ENCODE measurements at regions not wholly inside any gene's neighbourhood (a gene's known extent, or its start where the extent isn't known, plus 50 kb on each side); places are given as distances from the start of the nearest gene placed in this dataset.

DNA sequence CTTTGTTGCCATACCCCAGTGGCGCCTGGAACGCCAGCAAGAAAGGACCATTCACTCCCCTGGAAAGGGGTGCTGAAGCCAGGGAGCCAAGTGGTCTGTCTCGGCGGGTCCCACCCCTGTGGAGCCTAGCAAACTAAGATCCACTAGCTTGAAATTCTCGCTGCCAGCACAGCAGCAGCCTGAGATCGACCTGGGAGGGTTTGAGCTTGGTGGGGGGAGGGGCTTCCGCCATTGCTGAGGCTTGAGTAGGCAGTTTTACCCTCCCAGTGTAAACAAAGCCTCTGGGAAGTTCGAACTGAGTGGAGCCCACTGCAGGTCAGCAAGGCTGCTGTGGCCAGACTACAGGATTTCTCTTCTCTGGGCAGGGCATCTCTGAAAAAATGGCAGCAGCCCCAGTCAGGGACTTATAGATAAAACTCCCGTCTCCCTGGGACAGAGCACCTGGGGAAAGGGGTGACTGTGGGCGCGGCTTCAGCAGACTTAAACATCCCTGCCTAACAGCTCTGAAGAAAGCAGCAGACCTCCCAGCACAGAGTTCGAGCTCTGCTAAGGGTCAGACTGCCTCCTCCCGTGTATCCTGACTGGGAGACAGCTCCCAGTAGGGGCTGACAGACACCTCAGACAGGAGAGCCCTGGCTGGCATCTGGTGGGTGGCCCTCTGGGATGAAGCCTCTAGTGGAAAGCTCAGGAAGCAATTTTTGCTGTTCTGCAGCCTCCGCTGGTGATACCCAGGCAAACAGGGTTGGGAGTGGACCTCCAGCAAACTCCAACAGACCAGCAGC is 281.1 kb upstream of the SP4 start:
- ChIA-PET RAD21 (ENCODE audit: unreplicated experiment) (no interaction called here), CTCF (no interaction called here), SMC1A (ENCODE audit: uncharacterized antibody, unreplicated experiment) (no interaction called here), POLR2A (no interaction called here)
- Histone ChIP-seq H3K27ac (ENCODE audit: control insufficient read depth, insufficient read depth) (no peak overlapping the region), H3K4me3 (no peak overlapping the region), H3K36me3 (ENCODE audit: control insufficient read depth in 2 of 2, insufficient read depth in 2 of 2, low read length in 1 of 2) (no peaks in the 10 kb centered on the region), H3K9me3 (replicated peaks; ENCODE audit: control insufficient read depth, insufficient read depth, low read length) (no peaks in the 10 kb centered on the region), H3K4me2 (ENCODE audit: control insufficient read depth, insufficient read depth) (no peak overlapping the region), H3K79me2 (ENCODE audit: control insufficient read depth, insufficient read depth, low read length) (no peaks in the 10 kb centered on the region), H2AFZ (ENCODE audit: control insufficient read depth, low read depth, low read length) (no peak overlapping the region), H4K20me1 (ENCODE audit: control insufficient read depth, insufficient read depth) (no peaks in the 10 kb centered on the region), H3K9ac (ENCODE audit: control insufficient read depth, insufficient read depth, low read length) (no peak overlapping the region), H3K4me1 (ENCODE audit: control insufficient read depth, insufficient read depth, low read length) (no peaks in the 10 kb centered on the region), H3K27me3 (replicated peaks in 1 of 2; ENCODE audit: control insufficient read depth in 2 of 2, insufficient read depth in 2 of 2, low read length in 1 of 2) (no peaks in the 10 kb centered on the region; a peak in 2 of 4 replicates)
- in situ Hi-C loops (cut with MboI) (no loop called here), intact Hi-C loops (cut with micrococcal nuclease; ENCODE audit: unreplicated experiment) (no loop called here)
- FAIRE-seq (no peak), DNase-seq (ENCODE audit: low read depth, low spot score) (no peak), ATAC-seq (no peak)
- no TSS peak for BruUV-seq (replicated peaks)
- WGBS (ENCODE audit: insufficient coverage, insufficient replicate concordance, low lambda C conversion rate, missing lambda C conversion rate): 31% methylated on average over 14 of the region's 14 CpGs
- TF ChIP-seq, protein P1, sequence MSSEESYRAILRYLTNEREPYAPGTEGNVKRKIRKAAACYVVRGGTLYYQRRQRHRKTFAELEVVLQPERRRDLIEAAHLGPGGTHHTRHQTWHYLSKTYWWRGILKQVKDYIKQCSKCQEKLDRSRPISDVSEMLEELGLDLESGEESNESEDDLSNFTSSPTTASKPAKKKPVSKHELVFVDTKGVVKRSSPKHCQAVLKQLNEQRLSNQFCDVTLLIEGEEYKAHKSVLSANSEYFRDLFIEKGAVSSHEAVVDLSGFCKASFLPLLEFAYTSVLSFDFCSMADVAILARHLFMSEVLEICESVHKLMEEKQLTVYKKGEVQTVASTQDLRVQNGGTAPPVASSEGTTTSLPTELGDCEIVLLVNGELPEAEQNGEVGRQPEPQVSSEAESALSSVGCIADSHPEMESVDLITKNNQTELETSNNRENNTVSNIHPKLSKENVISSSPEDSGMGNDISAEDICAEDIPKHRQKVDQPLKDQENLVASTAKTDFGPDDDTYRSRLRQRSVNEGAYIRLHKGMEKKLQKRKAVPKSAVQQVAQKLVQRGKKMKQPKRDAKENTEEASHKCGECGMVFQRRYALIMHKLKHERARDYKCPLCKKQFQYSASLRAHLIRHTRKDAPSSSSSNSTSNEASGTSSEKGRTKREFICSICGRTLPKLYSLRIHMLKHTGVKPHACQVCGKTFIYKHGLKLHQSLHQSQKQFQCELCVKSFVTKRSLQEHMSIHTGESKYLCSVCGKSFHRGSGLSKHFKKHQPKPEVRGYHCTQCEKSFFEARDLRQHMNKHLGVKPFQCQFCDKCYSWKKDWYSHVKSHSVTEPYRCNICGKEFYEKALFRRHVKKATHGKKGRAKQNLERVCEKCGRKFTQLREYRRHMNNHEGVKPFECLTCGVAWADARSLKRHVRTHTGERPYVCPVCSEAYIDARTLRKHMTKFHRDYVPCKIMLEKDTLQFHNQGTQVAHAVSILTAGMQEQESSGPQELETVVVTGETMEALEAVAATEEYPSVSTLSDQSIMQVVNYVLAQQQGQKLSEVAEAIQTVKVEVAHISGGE (CRISPR knock-in tag; IDR thresholded peaks at IDR 0.05): no peak
- TF ChIP-seq ATF7 (IDR thresholded peaks at IDR 0.05; ENCODE audit: low read depth): no peak
- TF ChIP-seq RBBP5 (conservative IDR thresholded peaks at IDR 0.05): no peak

DNA sequence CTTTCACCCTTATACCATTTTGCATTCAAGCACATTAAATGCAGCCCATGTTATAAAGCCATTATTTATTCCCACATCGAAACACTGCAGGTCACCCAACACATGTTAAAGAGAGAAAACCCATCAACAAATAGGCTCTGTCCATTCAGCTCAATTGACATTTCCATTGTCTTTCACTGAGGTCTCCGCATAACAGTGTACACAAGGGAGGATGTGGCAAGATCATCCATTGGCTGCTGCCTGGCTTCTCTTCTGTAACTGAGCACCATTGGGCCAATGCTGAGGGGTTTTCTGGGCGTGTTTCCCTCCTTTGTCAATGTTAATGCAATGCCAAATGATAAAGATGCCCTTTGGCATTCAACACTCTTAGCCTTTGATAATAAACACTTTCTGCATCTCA is 278.1 kb upstream of the SP4 start:
- no peak for DNase-seq (ENCODE audit: low read depth, low spot score)
- CTCF ChIA-PET: no interaction called here
- Histone ChIP-seq H3K9me3 (replicated peaks; ENCODE audit: control insufficient read depth, insufficient read depth, low read length) (no peaks in the 10 kb centered on the region), H3K4me2 (ENCODE audit: control insufficient read depth, insufficient read depth) (no peak overlapping the region), H3K9ac (ENCODE audit: control insufficient read depth, insufficient read depth, low read length) (no peak overlapping the region), H3K27me3 (replicated peaks in 1 of 2; ENCODE audit: control insufficient read depth in 2 of 2, insufficient read depth in 2 of 2, low read length in 1 of 2) (no peaks in the 10 kb centered on the region; a peak in 1 of 4 replicates), H3K4me1 (ENCODE audit: control insufficient read depth, insufficient read depth, low read length) (no peaks in the 10 kb centered on the region), H4K20me1 (ENCODE audit: control insufficient read depth, insufficient read depth) (no peaks in the 10 kb centered on the region), H3K27ac (ENCODE audit: control insufficient read depth, insufficient read depth) (no peak overlapping the region), H2AFZ (ENCODE audit: control insufficient read depth, low read depth, low read length) (no peak overlapping the region), H3K4me3 (no peak overlapping the region), H3K79me2 (ENCODE audit: control insufficient read depth, insufficient read depth, low read length) (no peaks in the 10 kb centered on the region), H3K36me3 (ENCODE audit: control insufficient read depth in 2 of 2, insufficient read depth in 2 of 2, low read length in 1 of 2) (no peaks in the 10 kb centered on the region)
- in situ Hi-C loops (cut with MboI) (no loop called here), intact Hi-C loops (cut with micrococcal nuclease; ENCODE audit: unreplicated experiment) (no loop called here)
- no TSS peak for BruUV-seq (replicated peaks)
- POLR2A ChIA-PET: no interaction called here
- RAD21 ChIA-PET (ENCODE audit: unreplicated experiment): no interaction called here
- WGBS (ENCODE audit: insufficient coverage, insufficient replicate concordance, low lambda C conversion rate, missing lambda C conversion rate): 24% methylated on average over 3 of the region's 3 CpGs
- no peak for ATAC-seq
- SMC1A ChIA-PET (ENCODE audit: uncharacterized antibody, unreplicated experiment): no interaction called here
- FAIRE-seq: no peak
- TF ChIP-seq EED (IDR thresholded peaks at IDR 0.05; ENCODE audit: low read depth) (no peak), CBFB (IDR thresholded peaks at IDR 0.05; ENCODE audit: low read depth) (no peak), BMI1 (IDR thresholded peaks at IDR 0.05; ENCODE audit: borderline replicate concordance) (no peak), POLR2A (IDR thresholded peaks at IDR 0.05; ENCODE audit: low read depth, low read length) (no peak), DPF2 (IDR thresholded peaks at IDR 0.05) (no peak), HDGF (IDR thresholded peaks at IDR 0.05) (no peak), NR2F1 (conservative IDR thresholded peaks at IDR 0.05) (no peak), MYC (IDR thresholded peaks at IDR 0.05; ENCODE audit: insufficient read depth, insufficient read length, insufficient replicate concordance, low read length, severe bottlenecking) (no peak)
- TF ChIP-seq, protein P2, sequence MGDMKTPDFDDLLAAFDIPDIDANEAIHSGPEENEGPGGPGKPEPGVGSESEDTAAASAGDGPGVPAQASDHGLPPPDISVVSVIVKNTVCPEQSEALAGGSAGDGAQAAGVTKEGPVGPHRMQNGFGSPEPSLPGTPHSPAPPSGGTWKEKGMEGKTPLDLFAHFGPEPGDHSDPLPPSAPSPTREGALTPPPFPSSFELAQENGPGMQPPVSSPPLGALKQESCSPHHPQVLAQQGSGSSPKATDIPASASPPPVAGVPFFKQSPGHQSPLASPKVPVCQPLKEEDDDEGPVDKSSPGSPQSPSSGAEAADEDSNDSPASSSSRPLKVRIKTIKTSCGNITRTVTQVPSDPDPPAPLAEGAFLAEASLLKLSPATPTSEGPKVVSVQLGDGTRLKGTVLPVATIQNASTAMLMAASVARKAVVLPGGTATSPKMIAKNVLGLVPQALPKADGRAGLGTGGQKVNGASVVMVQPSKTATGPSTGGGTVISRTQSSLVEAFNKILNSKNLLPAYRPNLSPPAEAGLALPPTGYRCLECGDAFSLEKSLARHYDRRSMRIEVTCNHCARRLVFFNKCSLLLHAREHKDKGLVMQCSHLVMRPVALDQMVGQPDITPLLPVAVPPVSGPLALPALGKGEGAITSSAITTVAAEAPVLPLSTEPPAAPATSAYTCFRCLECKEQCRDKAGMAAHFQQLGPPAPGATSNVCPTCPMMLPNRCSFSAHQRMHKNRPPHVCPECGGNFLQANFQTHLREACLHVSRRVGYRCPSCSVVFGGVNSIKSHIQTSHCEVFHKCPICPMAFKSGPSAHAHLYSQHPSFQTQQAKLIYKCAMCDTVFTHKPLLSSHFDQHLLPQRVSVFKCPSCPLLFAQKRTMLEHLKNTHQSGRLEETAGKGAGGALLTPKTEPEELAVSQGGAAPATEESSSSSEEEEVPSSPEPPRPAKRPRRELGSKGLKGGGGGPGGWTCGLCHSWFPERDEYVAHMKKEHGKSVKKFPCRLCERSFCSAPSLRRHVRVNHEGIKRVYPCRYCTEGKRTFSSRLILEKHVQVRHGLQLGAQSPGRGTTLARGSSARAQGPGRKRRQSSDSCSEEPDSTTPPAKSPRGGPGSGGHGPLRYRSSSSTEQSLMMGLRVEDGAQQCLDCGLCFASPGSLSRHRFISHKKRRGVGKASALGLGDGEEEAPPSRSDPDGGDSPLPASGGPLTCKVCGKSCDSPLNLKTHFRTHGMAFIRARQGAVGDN (IDR thresholded peaks at IDR 0.05): no peak
